Stimulated activated naive CD8-positive, alpha-beta T cell treated with anti-CD3 and anti-CD28 coated beads, Interleukin-15, Interleukin-2, amounts not matched to agents 100 ng/mL and 50 ng/mL, for 24 hours (primary cell): ENCODE measurements at regions not wholly inside any gene's neighbourhood (a gene's known extent, or its start where the extent isn't known, plus 50 kb on each side); places are given as distances from the start of the nearest gene placed in this dataset.

ENCODE experiments used
- H3K27ac Mint-ChIP-seq: one replicate; pipeline ENCODE4 v1.8.0; 2021; ENCODE audit warnings: mild to moderate bottlenecking, mixed read lengths
- H3K27me3 Mint-ChIP-seq: one replicate; pipeline ENCODE4 v1.8.0; 2021; ENCODE audit warnings: mixed read lengths
- H3K36me3 Mint-ChIP-seq: one replicate; pipeline ENCODE4 v1.8.0; 2021; ENCODE audit warnings: low read depth, mixed read lengths
- H3K4me1 Mint-ChIP-seq: one replicate; pipeline ENCODE4 v1.8.0; 2021; ENCODE audit warnings: low read depth, mixed read lengths
- H3K4me3 Mint-ChIP-seq: one replicate; pipeline ENCODE4 v1.8.0; 2021; ENCODE audit warnings: mild to moderate bottlenecking, mixed read lengths
- H3K9me3 Mint-ChIP-seq: one replicate; pipeline ENCODE4 v1.8.0; 2021; ENCODE audit warnings: mixed read lengths

GRCh38 chr4:36915717-36916116 lies 328.8 kb upstream of the NWD2 start:
- Mint-ChIP-seq H3K36me3 (no peaks in the 10 kb centered on the region), H3K27ac (no peak overlapping the region), H3K4me1 (no peaks in the 10 kb centered on the region), H3K9me3 (no peaks in the 10 kb centered on the region), H3K4me3 (no peak overlapping the region), H3K27me3 (no peaks in the 10 kb centered on the region)

- Mint-ChIP-seq H3K27ac (no peak overlapping the region), H3K9me3 (no peaks in the 10 kb centered on the region), H3K4me1 (no peaks in the 10 kb centered on the region), H3K36me3 (no peaks in the 10 kb centered on the region), H3K27me3 (no peaks in the 10 kb centered on the region), H3K4me3 (no peak overlapping the region)
Observed at GRCh38 chr4:36917413-36917812, 327.1 kb upstream of the NWD2 start.

- H3K36me3 Mint-ChIP-seq: no peaks in the 10 kb centered on the region
- H3K27ac Mint-ChIP-seq: no peak overlapping the region
- H3K27me3 Mint-ChIP-seq: no peaks in the 10 kb centered on the region
- no peaks in the 10 kb centered on the region for H3K4me1 Mint-ChIP-seq
- no peak overlapping the region for H3K4me3 Mint-ChIP-seq
- no peaks in the 10 kb centered on the region for H3K9me3 Mint-ChIP-seq
Observed at GRCh38 chr4:36919721-36920120, 324.8 kb upstream of the NWD2 start.

GRCh38 chr4:36921476-36922216 lies 322.9 kb upstream of the NWD2 start:
- Mint-ChIP-seq H3K9me3 (no peaks in the 10 kb centered on the region), H3K4me1 (no peaks in the 10 kb centered on the region), H3K27ac (no peak overlapping the region), H3K27me3 (no peaks in the 10 kb centered on the region), H3K36me3 (no peaks in the 10 kb centered on the region), H3K4me3 (no peak overlapping the region)

- no peak overlapping the region for H3K27ac Mint-ChIP-seq
- H3K4me1 Mint-ChIP-seq: no peaks in the 10 kb centered on the region
- no peak overlapping the region for H3K4me3 Mint-ChIP-seq
- H3K36me3 Mint-ChIP-seq: no peaks in the 10 kb centered on the region
- H3K27me3 Mint-ChIP-seq: peaks cover 4% of the 10 kb centered on the region
- H3K9me3 Mint-ChIP-seq: peaks cover 4% of the 10 kb centered on the region
Observed at GRCh38 chr4:36930562-36931111, 313.9 kb upstream of the NWD2 start.

- H3K27ac Mint-ChIP-seq: no peak overlapping the region
- no peak overlapping the region for H3K4me3 Mint-ChIP-seq
- H3K36me3 Mint-ChIP-seq: no peaks in the 10 kb centered on the region
- H3K27me3 Mint-ChIP-seq: no peaks in the 10 kb centered on the region
- H3K4me1 Mint-ChIP-seq: no peaks in the 10 kb centered on the region
- no peaks in the 10 kb centered on the region for H3K9me3 Mint-ChIP-seq
Observed at GRCh38 chr4:36944232-36944631, 300.3 kb upstream of the NWD2 start.

- Mint-ChIP-seq H3K27ac (no peak overlapping the region), H3K9me3 (no peaks in the 10 kb centered on the region), H3K4me1 (no peaks in the 10 kb centered on the region)
Observed at GRCh38 chr4:36961420-36961819, 283.1 kb upstream of the NWD2 start.

GRCh38 chr4:36966756-36967460 lies 277.6 kb upstream of the NWD2 start:
- H3K4me3 Mint-ChIP-seq: no peak overlapping the region
- H3K4me1 Mint-ChIP-seq: no peaks in the 10 kb centered on the region
- H3K36me3 Mint-ChIP-seq: no peaks in the 10 kb centered on the region
- no peak overlapping the region for H3K27ac Mint-ChIP-seq
- H3K9me3 Mint-ChIP-seq: peaks cover 5% of the 10 kb centered on the region
- no peaks in the 10 kb centered on the region for H3K27me3 Mint-ChIP-seq

More at GRCh38 chr4:36961420-36961819, 283.1 kb upstream of the NWD2 start:
- H3K36me3 Mint-ChIP-seq: no peaks in the 10 kb centered on the region
- no peak overlapping the region for H3K4me3 Mint-ChIP-seq
- no peaks in the 10 kb centered on the region for H3K27me3 Mint-ChIP-seq

- peaks cover 9% of the 10 kb centered on the region for H3K9me3 Mint-ChIP-seq
- no peaks in the 10 kb centered on the region for H3K36me3 Mint-ChIP-seq
- H3K4me1 Mint-ChIP-seq: no peaks in the 10 kb centered on the region
- H3K27ac Mint-ChIP-seq: no peak overlapping the region
- H3K4me3 Mint-ChIP-seq: no peak overlapping the region
- no peaks in the 10 kb centered on the region for H3K27me3 Mint-ChIP-seq
Observed at GRCh38 chr4:36979533-36979932, 265.0 kb upstream of the NWD2 start.

GRCh38 chr4:36990128-36990872 lies 254.2 kb upstream of the NWD2 start:
- Mint-ChIP-seq H3K9me3 (peaks cover 5% of the 10 kb centered on the region), H3K4me1 (no peaks in the 10 kb centered on the region), H3K36me3 (no peaks in the 10 kb centered on the region), H3K27me3 (no peaks in the 10 kb centered on the region), H3K4me3 (no peak overlapping the region), H3K27ac (no peak overlapping the region)

- Mint-ChIP-seq H3K27me3 (no peaks in the 10 kb centered on the region), H3K4me3 (no peak overlapping the region), H3K4me1 (no peaks in the 10 kb centered on the region), H3K27ac (no peak overlapping the region), H3K9me3 (no peaks in the 10 kb centered on the region), H3K36me3 (no peaks in the 10 kb centered on the region)
Observed at GRCh38 chr4:36997727-36998126, 246.8 kb upstream of the NWD2 start.

- no peaks in the 10 kb centered on the region for H3K9me3 Mint-ChIP-seq
- H3K27ac Mint-ChIP-seq: no peak overlapping the region
- H3K4me1 Mint-ChIP-seq: no peaks in the 10 kb centered on the region
- no peaks in the 10 kb centered on the region for H3K27me3 Mint-ChIP-seq
- no peak overlapping the region for H3K4me3 Mint-ChIP-seq
- H3K36me3 Mint-ChIP-seq: no peaks in the 10 kb centered on the region
Observed at GRCh38 chr4:37000281-37000680, 244.3 kb upstream of the NWD2 start.

GRCh38 chr4:37001688-37002436 lies 242.7 kb upstream of the NWD2 start:
- Mint-ChIP-seq H3K4me3 (no peak overlapping the region), H3K36me3 (no peaks in the 10 kb centered on the region), H3K27ac (no peak overlapping the region), H3K9me3 (no peaks in the 10 kb centered on the region), H3K4me1 (no peaks in the 10 kb centered on the region), H3K27me3 (no peaks in the 10 kb centered on the region)

GRCh38 chr4:37002625-37003024 lies 241.9 kb upstream of the NWD2 start:
- Mint-ChIP-seq H3K9me3 (no peaks in the 10 kb centered on the region), H3K36me3 (no peaks in the 10 kb centered on the region), H3K4me3 (no peak overlapping the region), H3K27ac (no peak overlapping the region), H3K4me1 (no peaks in the 10 kb centered on the region), H3K27me3 (no peaks in the 10 kb centered on the region)
